CD4-positive, alpha-beta memory T cell (primary cell): ENCODE measurements at regions not wholly inside any gene's neighbourhood (a gene's known extent, or its start where the extent isn't known, plus 50 kb on each side); places are given as distances from the start of the nearest gene placed in this dataset.
A peak's percentile ranks its signal among the peaks of the same experiment; 100 is the strongest.

Experiments
- CTCF ChIA-PET: fragments of 350-600 bp; sonication (Branson Sonifier 250); formaldehyde crosslinking; loops from one replicate; lab custom pipeline; 2021; ENCODE audit warnings: inconsistent platforms; ENCODE audit not compliant: partially characterized antibody; lab: Charles Lee
- POLR2A ChIA-PET: fragments of 350-600 bp; sonication (Branson Sonifier 250); formaldehyde crosslinking; loops from one replicate; lab custom pipeline; 2021; ENCODE audit not compliant: partially characterized antibody; lab: Charles Lee
- DNase-seq, 5 donors: peaks; one replicate each; pipeline versions ENCODE4 v3.0.0 to v3.0.0-alpha.2; 2020 to 2022; ENCODE audit warnings: mixed read lengths in 1 of 5
- H3K27ac ChIP-seq: one replicate; pipeline ENCODE4 v1.7.0; 2013; ENCODE audit warnings: low read depth, low read length
- H3K27me3 ChIP-seq: 2 replicates; pipeline ENCODE4 v1.7.0; 2013; ENCODE audit warnings: mild to moderate bottlenecking, low read length, moderate library complexity; ENCODE audit not compliant: insufficient read depth
- H3K36me3 ChIP-seq: 2 replicates; pipeline ENCODE4 v1.7.0; 2013; ENCODE audit warnings: mild to moderate bottlenecking, low read length, moderate library complexity; ENCODE audit not compliant: insufficient read depth
- H3K4me1 ChIP-seq: 2 replicates; pipeline ENCODE4 v1.7.0; 2013; ENCODE audit warnings: mild to moderate bottlenecking, low read length, moderate library complexity; ENCODE audit not compliant: insufficient read depth
- H3K4me3 ChIP-seq, 2 donors: one replicate each; pipeline ENCODE4 v1.7.0; 2013; ENCODE audit warnings: low read length in 2 of 2, mild to moderate bottlenecking in 1 of 2
- H3K9me3 ChIP-seq, 2 donors: one replicate each; pipeline ENCODE4 v1.7.0; 2013; ENCODE audit warnings: low read length in 2 of 2, control low read depth in 1 of 2; ENCODE audit not compliant: control insufficient read depth in 1 of 2
- H3K27ac Mint-ChIP-seq, 7 donors: one replicate each; pipeline ENCODE4 v1.8.0; 2020 to 2021; ENCODE audit warnings: mixed read lengths in 7 of 7, mild to moderate bottlenecking in 6 of 7, inconsistent platforms in 3 of 7, moderate library complexity in 3 of 7
- H3K27me3 Mint-ChIP-seq, 2 donors: one replicate each; pipeline ENCODE4 v1.8.0; 2020 to 2021; ENCODE audit warnings: mixed read lengths in 2 of 2
- H3K36me3 Mint-ChIP-seq, 2 donors: one replicate each; pipeline ENCODE4 v1.8.0; 2020 to 2021; ENCODE audit warnings: mixed read lengths in 2 of 2, inconsistent platforms in 1 of 2, mild to moderate bottlenecking in 1 of 2
- H3K4me1 Mint-ChIP-seq, 4 donors: one replicate each; pipeline ENCODE4 v1.8.0; 2020 to 2021; ENCODE audit warnings: mixed read lengths in 4 of 4, mild to moderate bottlenecking in 1 of 4
- H3K4me3 Mint-ChIP-seq, 8 donors: one replicate each; pipeline ENCODE4 v1.8.0; 2020 to 2021; ENCODE audit warnings: mixed read lengths in 8 of 8, mild to moderate bottlenecking in 7 of 8, moderate library complexity in 6 of 8, inconsistent platforms in 3 of 8
- H3K9me3 Mint-ChIP-seq, 8 donors: one replicate each; pipeline ENCODE4 v1.8.0; 2020 to 2021; ENCODE audit warnings: mixed read lengths in 8 of 8, mild to moderate bottlenecking in 5 of 8, inconsistent platforms in 3 of 8, moderate library complexity in 1 of 8
- intact Hi-C: fragments of 100-400 bp; cut with micrococcal nuclease; formaldehyde crosslinking; loops from one replicate; pipeline ENCODE4 v1.15.1; 2023

- peaks cover 34 to 64% (median 52%) of the 10 kb centered on the region in 4 donors for H3K4me1 Mint-ChIP-seq
- H3K9me3 ChIP-seq: no peaks in the 10 kb centered on the region
- H3K36me3 ChIP-seq: no peaks in the 10 kb centered on the region
- no peaks in the 10 kb centered on the region for H3K27me3 ChIP-seq
- H3K36me3 Mint-ChIP-seq: peaks cover 25 to 43% of the 10 kb centered on the region in 2 donors
- intact Hi-C loops: no loop called here
- H3K9me3 Mint-ChIP-seq: peaks cover 0 to 4% (median 0%) of the 10 kb centered on the region in 8 donors
- peak in 4 of 5 donors; percentile 16 to 37 (median 26) for DNase-seq
- H3K4me3 ChIP-seq: no peak overlapping the region
- peak overlapping the region in 1 of 7 donors; percentile 26 for H3K27ac Mint-ChIP-seq
- H3K27me3 Mint-ChIP-seq: no peaks in the 10 kb centered on the region
- H3K4me1 ChIP-seq: peaks cover 30% of the 10 kb centered on the region
- peak overlapping the region in 4 of 8 donors; percentile 41 to 59 (median 54) for H3K4me3 Mint-ChIP-seq
- POLR2A ChIA-PET: no interaction called here
- H3K27ac ChIP-seq: no peak overlapping the region
- CTCF ChIA-PET: no interaction called here
These were observed 317.5 kb downstream of the UTRN start for GRCh38 chr6:144602523-144603180.

- no peak overlapping the region for H3K27ac ChIP-seq
- H3K27ac Mint-ChIP-seq: no peak overlapping the region
- peaks cover 0 to 3% (median 0%) of the 10 kb centered on the region in 8 donors for H3K9me3 Mint-ChIP-seq
- intact Hi-C loops: no loop called here
- peaks cover 42 to 59% (median 56%) of the 10 kb centered on the region in 4 donors for H3K4me1 Mint-ChIP-seq
- ChIA-PET CTCF (no interaction called here), POLR2A (no interaction called here)
- H3K36me3 Mint-ChIP-seq: peaks cover 17 to 25% of the 10 kb centered on the region in 2 donors
- peaks cover 44% of the 10 kb centered on the region for H3K4me1 ChIP-seq
- H3K4me3 Mint-ChIP-seq: no peak overlapping the region
- no peaks in the 10 kb centered on the region for H3K27me3 Mint-ChIP-seq
- H3K9me3 ChIP-seq: no peaks in the 10 kb centered on the region
- H3K27me3 ChIP-seq: no peaks in the 10 kb centered on the region
- H3K36me3 ChIP-seq: no peaks in the 10 kb centered on the region
- H3K4me3 ChIP-seq: no peak overlapping the region
- DNase-seq: no peak
These were observed 320.9 kb downstream of the UTRN start for GRCh38 chr6:144606083-144606482.

- Mint-ChIP-seq H3K36me3 (peaks cover 14 to 22% of the 10 kb centered on the region in 2 donors), H3K4me1 (peaks cover 30 to 56% (median 43%) of the 10 kb centered on the region in 4 donors), H3K27me3 (no peaks in the 10 kb centered on the region), H3K27ac (peak overlapping the region in 2 of 7 donors; percentile 12 to 16), H3K9me3 (peaks cover 0 to 3% (median 0%) of the 10 kb centered on the region in 8 donors), H3K4me3 (peak overlapping the region in 5 of 8 donors; percentile 20 to 66 (median 23))
- intact Hi-C loops: no loop called here
- CTCF ChIA-PET: no interaction called here
- Histone ChIP-seq H3K4me3 (no peak overlapping the region), H3K9me3 (no peaks in the 10 kb centered on the region), H3K27ac (no peak overlapping the region), H3K4me1 (peaks cover 26% of the 10 kb centered on the region), H3K27me3 (no peaks in the 10 kb centered on the region), H3K36me3 (no peaks in the 10 kb centered on the region)
- POLR2A ChIA-PET: no interaction called here
- no peak for DNase-seq
These were observed 323.0 kb downstream of the UTRN start for GRCh38 chr6:144607998-144608735.

- Histone ChIP-seq H3K27ac (no peak overlapping the region), H3K4me3 (no peak overlapping the region), H3K4me1 (peaks cover 12% of the 10 kb centered on the region), H3K27me3 (no peaks in the 10 kb centered on the region), H3K9me3 (no peaks in the 10 kb centered on the region), H3K36me3 (no peaks in the 10 kb centered on the region)
- Mint-ChIP-seq H3K9me3 (peaks cover 0 to 3% (median 0%) of the 10 kb centered on the region in 8 donors), H3K27me3 (no peaks in the 10 kb centered on the region), H3K4me3 (no peak overlapping the region), H3K27ac (peak overlapping the region in 2 of 7 donors; percentile 3 to 38), H3K4me1 (peaks cover 32 to 41% (median 32%) of the 10 kb centered on the region in 4 donors), H3K36me3 (peaks cover 9 to 27% of the 10 kb centered on the region in 2 donors)
- no peak for DNase-seq
- ChIA-PET POLR2A (no interaction called here), CTCF (no interaction called here)
- intact Hi-C loops: no loop called here
These were observed 327.7 kb downstream of the UTRN start for GRCh38 chr6:144612811-144613210.

GRCh38 chr6:144613859-144614258 is 328.7 kb downstream of the UTRN start:
- Mint-ChIP-seq H3K4me3 (no peak overlapping the region), H3K4me1 (peaks cover 21 to 30% (median 22%) of the 10 kb centered on the region in 4 donors), H3K9me3 (peaks cover 0 to 3% (median 0%) of the 10 kb centered on the region in 8 donors), H3K27ac (no peak overlapping the region), H3K27me3 (no peaks in the 10 kb centered on the region), H3K36me3 (peaks cover 5 to 20% of the 10 kb centered on the region in 2 donors)
- ChIA-PET POLR2A (no interaction called here), CTCF (no interaction called here)
- Histone ChIP-seq H3K4me1 (peaks cover 1% of the 10 kb centered on the region), H3K36me3 (no peaks in the 10 kb centered on the region), H3K27ac (no peak overlapping the region), H3K27me3 (no peaks in the 10 kb centered on the region), H3K4me3 (no peak overlapping the region), H3K9me3 (no peaks in the 10 kb centered on the region)
- DNase-seq: no peak
- intact Hi-C loops: no loop called here

- intact Hi-C loops: no loop called here
- no peak overlapping the region for H3K27ac ChIP-seq
- H3K27me3 Mint-ChIP-seq: no peaks in the 10 kb centered on the region
- H3K27ac Mint-ChIP-seq: peak overlapping the region in 1 of 7 donors; percentile 16
- no peaks in the 10 kb centered on the region for H3K9me3 Mint-ChIP-seq
- peaks cover 5 to 20% of the 10 kb centered on the region in 2 donors for H3K36me3 Mint-ChIP-seq
- CTCF ChIA-PET: no interaction called here
- no peaks in the 10 kb centered on the region for H3K36me3 ChIP-seq
- no peaks in the 10 kb centered on the region for H3K4me1 ChIP-seq
- H3K4me1 Mint-ChIP-seq: peaks cover 20 to 27% (median 24%) of the 10 kb centered on the region in 4 donors
- POLR2A ChIA-PET: no interaction called here
- H3K4me3 Mint-ChIP-seq: no peak overlapping the region
- no peaks in the 10 kb centered on the region for H3K9me3 ChIP-seq
- no peak for DNase-seq
- no peak overlapping the region for H3K4me3 ChIP-seq
- H3K27me3 ChIP-seq: no peaks in the 10 kb centered on the region
These were observed 330.7 kb downstream of the UTRN start for GRCh38 chr6:144615870-144616269.

- no peak for DNase-seq
- Histone ChIP-seq H3K9me3 (no peaks in the 10 kb centered on the region), H3K27me3 (no peaks in the 10 kb centered on the region), H3K36me3 (no peaks in the 10 kb centered on the region), H3K27ac (no peak overlapping the region), H3K4me3 (no peak overlapping the region), H3K4me1 (no peaks in the 10 kb centered on the region)
- Mint-ChIP-seq H3K9me3 (no peaks in the 10 kb centered on the region), H3K27me3 (no peaks in the 10 kb centered on the region), H3K27ac (peak overlapping the region in 2 of 7 donors; percentile 5 to 34), H3K4me3 (no peak overlapping the region), H3K36me3 (peaks cover 5 to 20% of the 10 kb centered on the region in 2 donors), H3K4me1 (peaks cover 20 to 29% (median 27%) of the 10 kb centered on the region in 4 donors)
- ChIA-PET CTCF (no interaction called here), POLR2A (no interaction called here)
- intact Hi-C loops: no loop called here
These were observed 332.1 kb downstream of the UTRN start for GRCh38 chr6:144617191-144617590.
